ENCODE measurements at regions not wholly inside any gene's neighbourhood (a gene's known extent, or its start where the extent isn't known, plus 50 kb on each side); places are given as distances from the start of the nearest gene placed in this dataset.

DNA sequence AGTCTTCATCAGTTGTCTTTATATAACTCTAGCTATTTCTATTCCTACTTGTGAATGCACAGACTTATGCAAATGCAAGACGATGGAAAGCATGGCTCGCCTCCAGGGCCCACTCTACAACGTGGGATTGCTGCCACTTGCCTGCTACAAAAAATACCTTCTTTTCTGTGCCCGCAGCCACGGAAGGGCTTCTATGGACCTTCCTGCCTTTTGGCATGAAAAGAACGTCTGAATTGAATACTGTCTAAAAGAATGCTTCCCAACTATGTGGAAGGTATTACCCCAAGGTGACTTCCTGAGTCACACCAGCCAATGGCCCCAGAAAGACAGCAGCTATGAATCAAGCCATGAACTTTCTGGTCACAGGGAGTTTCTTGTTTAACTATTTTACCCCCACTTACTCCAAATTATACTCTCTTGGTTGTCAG is 261.2 kb downstream of the HIVEP2 start:
- DNase-seq: no peak

DNA sequence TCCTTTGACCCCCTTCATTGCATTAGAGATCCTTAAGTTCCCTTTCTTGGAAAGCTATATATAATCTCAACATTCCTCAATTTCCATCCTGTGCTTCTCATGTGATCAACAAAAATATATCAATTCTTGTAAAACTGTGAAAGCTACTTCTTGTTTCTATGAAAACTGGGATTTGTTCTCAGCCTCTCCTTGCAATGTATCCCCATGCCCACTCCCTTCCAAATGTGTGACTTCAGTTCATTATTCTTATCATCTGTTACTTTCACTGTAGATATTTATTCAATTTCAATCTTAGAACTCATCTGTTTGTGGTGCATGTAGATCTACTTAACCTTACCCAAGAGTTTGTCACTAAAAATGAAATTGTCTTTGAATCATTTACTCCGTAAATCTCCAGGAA is 260.6 kb downstream of the HIVEP2 start:
- DNase-seq: no peak

DNA sequence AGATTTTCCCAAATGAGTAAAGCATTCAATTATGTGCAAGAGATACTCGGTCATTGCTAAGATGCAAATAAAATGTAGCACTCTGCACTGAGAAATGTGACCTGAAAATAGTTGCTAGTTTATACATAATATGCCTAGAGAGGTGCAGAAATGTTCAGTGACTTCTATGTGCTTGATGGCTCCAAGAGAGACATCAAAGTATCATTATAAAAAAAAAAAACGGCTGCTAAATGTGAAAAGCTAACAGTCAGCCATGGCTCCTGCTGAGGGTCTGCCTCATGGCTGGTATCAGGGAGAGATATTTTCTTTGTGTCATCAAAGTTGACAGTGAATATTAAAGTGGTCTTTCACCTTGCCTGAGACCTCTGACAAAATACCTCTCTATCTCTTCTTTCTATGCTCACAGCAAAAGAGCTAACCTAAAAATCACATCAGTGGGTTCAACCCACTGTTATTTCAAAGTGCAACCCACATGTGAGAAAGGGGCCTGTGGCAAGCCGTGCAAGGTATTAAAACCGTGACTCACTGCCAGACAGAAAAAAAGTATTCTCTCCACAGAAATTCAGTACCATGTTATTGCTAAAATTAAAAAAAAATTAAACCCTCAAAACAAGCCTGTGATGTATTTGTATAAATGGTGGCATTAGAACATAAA is 259.0 kb downstream of the HIVEP2 start:
- no peak for DNase-seq

GRCh38 chr6:142686507-142686887 is 258.5 kb downstream of the HIVEP2 start:
- no peak for DNase-seq

DNA sequence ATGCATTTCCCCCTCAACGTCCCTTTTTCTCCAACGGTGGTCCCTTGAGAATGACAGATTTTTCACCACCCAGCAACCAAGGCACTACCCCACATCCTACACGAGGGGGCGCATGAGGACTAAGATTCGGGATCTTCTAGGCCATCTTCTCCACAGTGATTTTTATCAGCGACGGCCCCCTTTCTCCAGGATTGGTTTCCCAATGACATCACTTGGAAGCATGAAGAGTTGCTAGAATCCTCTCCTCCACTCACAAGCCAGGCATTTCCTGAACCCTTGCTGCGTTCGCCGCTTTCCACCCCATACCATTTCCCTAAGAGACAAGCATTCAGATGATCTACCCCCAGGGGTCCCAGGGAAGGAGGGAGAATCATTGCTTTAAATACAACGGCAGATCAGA is 252.0 kb downstream of the HIVEP2 start:
- no peak for DNase-seq

DNA sequence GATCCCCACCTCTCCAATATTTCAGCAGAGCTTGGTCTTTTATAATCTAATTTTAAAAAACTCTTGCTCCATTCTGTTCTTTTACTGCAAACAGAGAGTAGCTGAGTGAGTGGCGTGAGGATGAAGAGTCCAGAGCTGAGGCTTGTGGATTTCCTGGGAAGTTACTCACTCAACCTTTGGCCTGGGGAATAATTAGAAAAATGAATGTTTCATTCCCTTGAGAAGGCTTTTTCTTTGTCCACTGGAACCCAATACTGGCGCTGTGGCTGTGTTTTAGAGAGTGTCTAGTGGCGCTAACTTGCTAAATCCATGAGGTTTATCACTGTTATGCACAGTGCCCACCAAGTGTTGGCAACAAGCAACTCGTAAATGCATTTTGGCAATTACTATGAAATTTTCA is 251.5 kb downstream of the HIVEP2 start:
- DNase-seq: no peak

GRCh38 chr6:142694054-142694453 is 250.9 kb downstream of the HIVEP2 start:
- peak; percentile 27 for DNase-seq

DNA sequence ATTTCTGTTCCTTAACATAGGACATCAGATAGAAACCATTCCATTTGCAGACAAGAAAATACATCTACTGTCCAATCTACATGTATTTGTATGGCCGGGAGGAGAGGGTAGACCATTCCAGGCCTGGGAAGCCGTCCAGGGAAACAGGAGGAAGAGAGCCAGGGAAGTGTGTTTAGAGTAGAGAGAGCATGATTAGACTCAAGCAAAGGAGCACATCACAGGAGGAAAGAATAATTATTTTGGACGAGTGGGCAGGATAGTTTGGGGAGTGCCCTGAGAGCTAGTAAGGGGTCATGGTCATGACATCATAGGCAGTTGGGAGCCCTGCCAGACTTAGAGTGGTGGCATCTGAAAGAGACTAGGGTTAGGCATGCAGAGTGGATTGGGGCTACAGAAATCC is 250.0 kb downstream of the HIVEP2 start:
- DNase-seq: no peak

DNA sequence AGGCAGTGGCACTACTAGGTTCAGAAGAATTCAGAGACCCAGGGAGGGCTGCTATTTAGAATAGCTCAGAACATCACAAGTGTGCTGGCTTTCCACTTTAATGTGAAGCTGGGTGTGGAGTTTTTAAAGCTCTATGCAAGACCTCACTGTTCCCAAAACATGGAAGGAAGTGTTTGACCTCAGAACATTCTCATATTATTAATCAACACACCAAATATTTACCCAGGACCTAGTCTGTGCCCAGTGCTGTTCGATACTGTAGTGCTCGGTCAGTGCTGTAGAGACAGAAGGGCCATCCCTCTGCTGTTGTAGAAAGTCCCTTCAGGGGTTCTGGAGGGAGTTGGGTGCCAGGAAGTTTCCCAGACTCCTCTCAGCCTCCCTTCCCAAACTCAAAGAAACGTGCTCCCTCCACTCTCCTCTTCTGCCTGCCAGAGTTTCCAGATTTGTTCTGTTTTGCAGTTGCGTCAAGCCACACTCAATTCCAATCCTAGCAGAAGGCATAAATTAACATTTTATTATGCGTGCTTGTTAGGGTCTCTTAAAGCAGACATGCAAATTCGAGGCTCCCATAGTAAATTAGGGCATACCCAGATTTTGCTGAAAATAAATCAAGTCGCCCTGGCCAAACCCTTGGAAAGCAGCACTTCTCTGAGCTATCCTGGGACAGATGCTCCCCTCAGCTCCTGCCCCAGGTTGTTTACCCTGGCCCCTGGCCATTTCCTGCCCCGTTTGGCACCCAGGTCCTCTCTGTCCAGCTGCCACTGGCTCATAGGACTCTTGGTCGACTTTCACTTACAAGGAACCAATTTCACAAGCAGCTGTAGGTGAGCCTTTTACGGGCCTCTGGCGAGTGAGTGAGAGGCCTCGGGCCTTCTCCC is 248.6 kb downstream of the HIVEP2 start:
- no peak for DNase-seq

GRCh38 chr6:142697001-142697335 is 248.0 kb downstream of the HIVEP2 start:
- peak; percentile 22 for DNase-seq

DNA sequence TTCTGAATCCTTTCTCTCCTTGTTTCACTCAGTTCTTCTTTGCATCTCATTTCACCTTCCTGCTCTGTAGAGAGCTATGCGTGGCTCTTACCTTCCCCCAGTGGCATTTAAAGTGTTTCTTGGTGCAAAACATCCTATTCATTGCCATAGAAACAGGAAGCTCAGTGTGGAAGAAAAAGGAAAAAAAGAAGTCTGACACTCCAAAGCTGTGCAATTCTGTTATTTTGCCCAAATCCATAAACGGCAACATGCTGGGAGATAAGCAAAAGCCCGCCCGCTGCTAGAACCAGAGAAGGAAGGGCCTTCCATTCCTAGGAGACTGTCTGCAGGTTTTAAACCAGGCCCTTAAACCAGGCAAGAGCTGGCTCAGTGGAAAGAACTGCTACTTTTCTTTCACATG is 247.1 kb downstream of the HIVEP2 start:
- no peak for DNase-seq

DNA sequence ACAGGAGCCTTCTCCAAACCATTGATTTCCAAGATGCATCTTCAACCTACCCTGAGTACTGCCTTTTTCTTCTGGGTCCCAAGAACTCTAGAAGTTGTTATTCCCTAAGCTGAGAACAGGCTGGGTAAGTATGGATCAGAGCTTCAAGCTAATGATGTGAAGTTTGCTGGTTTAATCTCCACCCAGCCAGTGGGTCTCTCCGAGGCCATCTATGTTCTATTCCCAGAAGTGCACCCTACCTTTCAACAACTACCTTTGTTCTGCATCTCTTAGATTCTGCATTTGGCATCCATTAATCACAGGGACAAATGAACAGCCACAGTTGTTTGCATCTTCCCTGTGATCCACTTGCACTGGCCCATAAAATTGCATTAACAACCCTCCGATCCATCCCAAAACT is 246.2 kb downstream of the HIVEP2 start:
- DNase-seq: no peak

DNA sequence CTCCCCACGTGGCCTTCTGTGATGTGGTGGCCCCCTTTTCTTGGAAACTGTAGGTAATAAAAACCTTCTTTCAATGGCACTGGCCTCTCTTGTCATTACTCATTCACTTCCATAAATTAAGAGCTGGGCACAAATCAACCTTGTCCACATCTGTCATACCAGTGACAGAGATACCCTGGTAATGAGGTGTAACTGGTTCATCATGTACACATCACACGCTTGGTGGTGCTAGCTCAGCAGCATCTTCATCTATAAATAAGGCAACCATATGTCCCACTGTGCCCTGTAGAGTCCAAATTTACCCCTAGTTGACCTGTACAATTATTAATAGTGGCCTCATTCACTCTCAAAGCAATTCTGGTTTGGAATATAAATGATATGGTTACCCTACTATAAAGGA is 245.6 kb downstream of the HIVEP2 start:
- DNase-seq: no peak

DNA sequence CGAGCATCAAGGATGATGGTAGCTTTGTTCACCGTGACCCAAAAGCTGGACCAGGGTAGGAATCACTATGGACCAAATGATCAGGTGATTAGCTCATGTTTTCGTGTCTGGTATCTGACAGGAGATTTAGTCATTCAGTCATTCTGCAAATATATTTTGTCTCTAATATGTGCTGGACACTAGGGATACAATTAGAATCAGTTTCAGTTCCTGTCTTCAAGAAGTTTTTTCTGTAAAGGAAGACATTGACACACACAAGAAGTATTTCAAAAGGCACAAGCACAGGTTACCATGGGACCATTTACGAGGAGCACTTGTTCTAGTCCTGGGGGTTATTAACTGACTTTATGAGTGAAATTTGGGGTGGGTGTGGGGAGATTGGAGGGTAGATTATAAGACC is 244.9 kb downstream of the HIVEP2 start:
- peak; percentile 80 for DNase-seq

DNA sequence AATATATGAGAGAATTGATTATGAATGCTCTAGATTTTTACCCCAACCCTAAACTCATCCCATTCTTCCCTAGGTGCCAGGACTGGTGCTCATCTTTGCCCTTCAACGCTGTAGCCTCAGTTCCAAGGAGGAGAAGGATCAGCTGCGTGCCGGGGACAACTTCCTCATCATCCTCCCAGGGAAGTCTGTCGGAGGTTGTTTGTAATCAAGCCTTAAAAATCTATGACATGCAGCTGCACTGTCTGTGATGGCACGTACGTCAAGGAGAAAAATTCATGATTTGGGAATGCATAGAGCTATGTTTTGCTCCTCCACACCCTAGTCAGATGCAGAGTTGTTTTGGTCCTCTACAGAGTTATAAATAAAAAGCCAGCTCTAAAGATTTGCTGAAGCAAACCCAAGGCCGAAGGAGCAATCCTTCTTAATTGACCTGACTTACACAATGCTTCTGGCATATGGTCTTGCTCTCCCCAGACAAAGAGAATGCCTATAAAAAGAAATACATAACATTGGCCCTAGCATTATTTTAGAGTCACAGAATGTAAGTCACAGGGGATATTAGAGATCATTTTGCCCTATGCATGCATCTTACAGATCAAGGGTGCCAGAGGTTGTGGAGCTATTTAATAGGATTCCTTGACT is 244.2 kb downstream of the HIVEP2 start:
- peak; percentile 28 for DNase-seq

All from MV-4-11 (cell line).